SK-N-SH treated with all-trans-retinoic acid at 6 μM for 48 hours (cell line): ENCODE measurements at regions not wholly inside any gene's neighbourhood (a gene's known extent, or its start where the extent isn't known, plus 50 kb on each side); places are given as distances from the start of the nearest gene placed in this dataset.

ENCODE experiments used
- CSDC2 ChIP-seq: fragments of 250-450 bp; sonication (Bioruptor Pico); IDR thresholded peaks from 2 replicates; pipeline ENCODE4 v1.5.0; 2020; ENCODE audit warnings: mild to moderate bottlenecking, moderate library complexity
- ESRRG ChIP-seq: fragments of 250-450 bp; sonication (Bioruptor Pico); IDR thresholded peaks from 2 replicates; pipeline ENCODE4 v1.6.1; 2021; ENCODE audit warnings: mild to moderate bottlenecking
- TCF4 ChIP-seq: fragments of 250-450 bp; sonication (Bioruptor Pico); IDR thresholded peaks from 2 replicates; pipeline ENCODE4 v1.8.0; 2021; ENCODE audit warnings: mild to moderate bottlenecking, moderate library complexity, borderline replicate concordance
- TOX ChIP-seq: fragments of 250-450 bp; sonication (Bioruptor Pico); IDR thresholded peaks from 2 replicates; pipeline ENCODE4 v1.8.0; 2021; ENCODE audit warnings: mild to moderate bottlenecking, moderate library complexity, borderline replicate concordance
- TF ChIP-seq, protein P1 (sequence below): fragments of 250-450 bp; sonication (Bioruptor Pico); IDR thresholded peaks from 2 replicates; pipeline ENCODE4 v1.5.0; 2020; ENCODE audit warnings: mild to moderate bottlenecking, moderate library complexity

DNA sequence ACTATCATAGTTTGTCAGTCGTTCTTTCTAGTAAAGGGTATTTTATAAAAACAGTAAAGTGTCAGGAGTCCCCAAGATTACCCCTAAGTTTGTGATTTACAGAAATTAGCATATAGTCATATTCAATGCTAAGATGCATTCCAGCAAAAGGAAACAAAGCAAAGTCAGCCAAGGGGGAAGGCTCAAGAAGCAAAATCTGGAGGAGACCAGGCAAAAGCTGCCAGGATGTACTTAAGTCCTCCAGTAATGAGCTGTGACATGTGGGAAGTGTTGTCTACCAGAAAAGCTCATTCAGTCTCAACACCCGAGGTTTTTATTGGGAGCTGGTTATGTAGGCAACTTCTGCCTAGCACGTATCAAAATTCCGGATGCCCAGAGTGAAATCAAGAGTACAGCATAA, 373.4 kb upstream of the TMPRSS15 start:
- TF ChIP-seq CSDC2 (CRISPR knock-in tag) (no peak), ESRRG (CRISPR knock-in tag) (no peak), TOX (CRISPR knock-in tag) (no peak), TCF4 (CRISPR knock-in tag) (no peak)
- TF ChIP-seq, protein P1, sequence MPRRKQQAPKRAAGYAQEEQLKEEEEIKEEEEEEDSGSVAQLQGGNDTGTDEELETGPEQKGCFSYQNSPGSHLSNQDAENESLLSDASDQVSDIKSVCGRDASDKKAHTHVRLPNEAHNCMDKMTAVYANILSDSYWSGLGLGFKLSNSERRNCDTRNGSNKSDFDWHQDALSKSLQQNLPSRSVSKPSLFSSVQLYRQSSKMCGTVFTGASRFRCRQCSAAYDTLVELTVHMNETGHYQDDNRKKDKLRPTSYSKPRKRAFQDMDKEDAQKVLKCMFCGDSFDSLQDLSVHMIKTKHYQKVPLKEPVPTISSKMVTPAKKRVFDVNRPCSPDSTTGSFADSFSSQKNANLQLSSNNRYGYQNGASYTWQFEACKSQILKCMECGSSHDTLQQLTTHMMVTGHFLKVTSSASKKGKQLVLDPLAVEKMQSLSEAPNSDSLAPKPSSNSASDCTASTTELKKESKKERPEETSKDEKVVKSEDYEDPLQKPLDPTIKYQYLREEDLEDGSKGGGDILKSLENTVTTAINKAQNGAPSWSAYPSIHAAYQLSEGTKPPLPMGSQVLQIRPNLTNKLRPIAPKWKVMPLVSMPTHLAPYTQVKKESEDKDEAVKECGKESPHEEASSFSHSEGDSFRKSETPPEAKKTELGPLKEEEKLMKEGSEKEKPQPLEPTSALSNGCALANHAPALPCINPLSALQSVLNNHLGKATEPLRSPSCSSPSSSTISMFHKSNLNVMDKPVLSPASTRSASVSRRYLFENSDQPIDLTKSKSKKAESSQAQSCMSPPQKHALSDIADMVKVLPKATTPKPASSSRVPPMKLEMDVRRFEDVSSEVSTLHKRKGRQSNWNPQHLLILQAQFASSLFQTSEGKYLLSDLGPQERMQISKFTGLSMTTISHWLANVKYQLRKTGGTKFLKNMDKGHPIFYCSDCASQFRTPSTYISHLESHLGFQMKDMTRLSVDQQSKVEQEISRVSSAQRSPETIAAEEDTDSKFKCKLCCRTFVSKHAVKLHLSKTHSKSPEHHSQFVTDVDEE (CRISPR knock-in tag), result no peak
